GM21786 (cell line): ENCODE measurements at regions not wholly inside any gene's neighbourhood (a gene's known extent, or its start where the extent isn't known, plus 50 kb on each side); places are given as distances from the start of the nearest gene placed in this dataset.

ENCODE experiments used
- ATAC-seq: cut with Tn5 transposase; IDR thresholded peaks from one replicate; pipeline ENCODE4 v1.9.1; 2021; ENCODE audit not compliant: unreplicated experiment

GRCh38 chrX:39516427-39516841 is 581.3 kb downstream of the BCOR start:
- ATAC-seq: no peak

GRCh38 chrX:39518476-39519029 is 579.2 kb downstream of the BCOR start:
- ATAC-seq: no peak

GRCh38 chrX:39519030-39519488 is 578.7 kb downstream of the BCOR start:
- ATAC-seq: no peak

GRCh38 chrX:39519566-39520301 is 578.0 kb downstream of the BCOR start:
- no peak for ATAC-seq

GRCh38 chrX:39525758-39526157 is 572.0 kb downstream of the BCOR start:
- no peak for ATAC-seq

GRCh38 chrX:39527025-39527424 is 570.7 kb downstream of the BCOR start:
- no peak for ATAC-seq

GRCh38 chrX:39528161-39528916 is 569.4 kb downstream of the BCOR start:
- ATAC-seq: no peak

- no peak for ATAC-seq
These were observed 565.0 kb downstream of the BCOR start for GRCh38 chrX:39532761-39533160.

GRCh38 chrX:39534949-39535348 is 562.8 kb downstream of the BCOR start:
- ATAC-seq: no peak

- no peak for ATAC-seq
These were observed 561.5 kb downstream of the BCOR start for GRCh38 chrX:39536211-39536610.

GRCh38 chrX:39541881-39542280 is 555.9 kb downstream of the BCOR start:
- ATAC-seq: no peak

- ATAC-seq: no peak
These were observed 555.4 kb downstream of the BCOR start for GRCh38 chrX:39542316-39542715.

- ATAC-seq: no peak
These were observed 546.9 kb downstream of the BCOR start for GRCh38 chrX:39550795-39551361.

- ATAC-seq: no peak
These were observed 546.0 kb downstream of the BCOR start for GRCh38 chrX:39551762-39552161.

GRCh38 chrX:39555431-39555830 is 542.3 kb downstream of the BCOR start:
- no peak for ATAC-seq

GRCh38 chrX:39556056-39556455 is 541.7 kb downstream of the BCOR start:
- ATAC-seq: no peak

GRCh38 chrX:39559229-39559628 is 538.5 kb downstream of the BCOR start:
- no peak for ATAC-seq

GRCh38 chrX:39560271-39560670 is 537.5 kb downstream of the BCOR start:
- ATAC-seq: no peak

- no peak for ATAC-seq
These were observed 534.6 kb downstream of the BCOR start for GRCh38 chrX:39563178-39563577.

- no peak for ATAC-seq
These were observed 533.0 kb downstream of the BCOR start for GRCh38 chrX:39564751-39565150.

- no peak for ATAC-seq
These were observed 523.6 kb downstream of the BCOR start for GRCh38 chrX:39574178-39574577.
